GM12878 (cell line): ENCODE measurements at regions not wholly inside any gene's neighbourhood (a gene's known extent, or its start where the extent isn't known, plus 50 kb on each side); places are given as distances from the start of the nearest gene placed in this dataset.

ENCODE experiments used
- ATAC-seq: fragments of 200-7000 bp; cut with Tn5 transposase; 3 replicates; pipeline ENCODE4 v1.9.1; 2020; ENCODE audit warnings: mild to moderate bottlenecking, moderate library complexity
- BruUV-seq: library from RNA; stranded (reverse); fragments of 400-500 nt; replicated peaks from 2 replicates; lab custom pipeline; 2021; lab: Mats Ljungman, UMichigan
- CTCF ChIA-PET: fragments of 300-600 bp; sonication (Branson Sonifier 250); formaldehyde crosslinking; extraction: SDS; loops from one replicate; lab custom pipeline; 2021; ENCODE audit warnings: inconsistent platforms; lab: Yijun Ruan, JAX
- POLR2A ChIA-PET: fragments of 350-600 bp; formaldehyde crosslinking; extraction: SDS; loops from one replicate; lab custom pipeline; 2021; ENCODE audit warnings: inconsistent platforms; lab: Charles Lee
- RAD21 ChIA-PET: fragments of 300-600 bp; sonication (Branson Sonifier 250); formaldehyde crosslinking; loops from one replicate; lab custom pipeline; 2023; ENCODE audit warnings: antibody characterized with exemption; ENCODE audit not compliant: unreplicated experiment; lab: Charles Lee
- SMC1A ChIA-PET: fragments of 300-600 bp; sonication (Branson Sonifier 250); formaldehyde crosslinking; loops from one replicate; lab custom pipeline; 2023; ENCODE audit not compliant: unreplicated experiment, uncharacterized antibody; lab: Charles Lee
- DNase-seq: peaks from one replicate; pipeline ENCODE4 v3.0.0-alpha.2; 2011; ENCODE audit warnings: low read depth, low spot score
- FAIRE-seq: peaks from 3 replicates; lab custom pipeline; 2011; peaks lifted over from hg19 to GRCh38; lab: Jason Lieb, UNC
- H2AFZ ChIP-seq: 2 replicates; pipeline ENCODE4 v1.6.0; 2011; ENCODE audit warnings: low read depth, low read length, control low read depth; ENCODE audit not compliant: control insufficient read depth
- H3K27ac ChIP-seq: 2 replicates; pipeline ENCODE4 v1.5.1; 2011; ENCODE audit warnings: control low read depth; ENCODE audit not compliant: control insufficient read depth, insufficient read depth
- H3K27me3 ChIP-seq, 2 experiments: replicated peaks in 1 of 2; 2 replicates each; pipeline versions ENCODE4 v1.6.0 to v1.6.1; 2011; ENCODE audit warnings: low read length in 1 of 2; ENCODE audit not compliant: control insufficient read depth in 2 of 2, insufficient read depth in 2 of 2
- H3K36me3 ChIP-seq, 2 experiments: 2 replicates each; pipeline ENCODE4 v1.5.1; 2011; ENCODE audit warnings: low read length in 1 of 2; ENCODE audit not compliant: control insufficient read depth in 2 of 2, insufficient read depth in 2 of 2
- H3K4me1 ChIP-seq: 2 replicates; pipeline ENCODE4 v1.6.1; 2011; ENCODE audit warnings: mild to moderate bottlenecking, low read length, moderate library complexity, mixed read lengths; ENCODE audit not compliant: control insufficient read depth, insufficient read depth
- H3K4me2 ChIP-seq: 2 replicates; pipeline ENCODE4 v1.6.0; 2011; ENCODE audit warnings: control low read depth; ENCODE audit not compliant: control insufficient read depth, insufficient read depth
- H3K4me3 ChIP-seq: fragments of 200-600 bp; sonication (generic); 2 replicates; pipeline ENCODE4 v1.5.1; 2016
- H3K79me2 ChIP-seq: 2 replicates; pipeline ENCODE4 v1.6.0; 2011; ENCODE audit warnings: low read length; ENCODE audit not compliant: control insufficient read depth, insufficient read depth
- H3K9ac ChIP-seq: 2 replicates; pipeline ENCODE4 v1.8.0; 2011; ENCODE audit warnings: low read length, control low read depth, mixed read lengths; ENCODE audit not compliant: control insufficient read depth, insufficient read depth
- H3K9me3 ChIP-seq: replicated peaks from 3 replicates; pipeline ENCODE4 v1.5.1; 2011; ENCODE audit warnings: mild to moderate bottlenecking, low read length; ENCODE audit not compliant: control insufficient read depth, insufficient read depth
- H4K20me1 ChIP-seq: 2 replicates; pipeline ENCODE4 v1.6.0; 2011; ENCODE audit not compliant: control insufficient read depth, insufficient read depth
- BHLHE40 ChIP-seq, 2 experiments: fragments of 450-650 bp in 1 of 2; IDR thresholded peaks; 2 replicates each; pipeline ENCODE4 v1.6.1; 2011 to 2017; ENCODE audit warnings: low read depth in 2 of 2, borderline replicate concordance in 1 of 2, improper control_type of control experiment in 1 of 2, low read length in 1 of 2, mild to moderate bottlenecking in 1 of 2
- ZBED1 ChIP-seq: IDR thresholded peaks from 2 replicates; pipeline ENCODE4 v1.6.1; 2016; ENCODE audit warnings: borderline replicate concordance
- ZNF384 ChIP-seq: IDR thresholded peaks from 2 replicates; pipeline ENCODE4 v1.6.1; 2012; ENCODE audit warnings: low read depth, mild to moderate bottlenecking, low read length, improper control_type of control experiment, borderline replicate concordance
- WGBS: methylation state at CpG from one replicate; pipeline ENCODE4 v1.1.6; 2016; ENCODE audit warnings: low lambda C conversion rate; ENCODE audit not compliant: insufficient replicate concordance, insufficient coverage; ENCODE audit errors: missing lambda C conversion rate; 5-methylcytosine and 5-hydroxymethylcytosine counted together
- in situ Hi-C: fragments of 300-500 bp; cut with MboI; formaldehyde crosslinking; loops from 9 replicates; pipeline ENCODE4 v1.14.3; 2018; ENCODE audit warnings: mixed read lengths
- intact Hi-C: fragments of 100-400 bp; cut with micrococcal nuclease; formaldehyde crosslinking; loops from one replicate; pipeline ENCODE4 v1.14.2; 2022; ENCODE audit not compliant: unreplicated experiment
- TF ChIP-seq, protein P1 (sequence below): fragments of 450-650 bp; IDR thresholded peaks from 2 replicates; pipeline ENCODE4 v1.6.1; 2017; ENCODE audit warnings: borderline replicate concordance
- TF ChIP-seq, protein P2 (sequence below): IDR thresholded peaks from 2 replicates; pipeline ENCODE4 v1.6.1; 2012; ENCODE audit warnings: low read depth, low read length, improper control_type of control experiment
- TF ChIP-seq, protein P3 (sequence below): IDR thresholded peaks from 2 replicates; pipeline ENCODE4 v1.6.1; 2012; ENCODE audit warnings: improper control_type of control experiment, low read depth, low read length; ENCODE audit not compliant: insufficient replicate concordance
- TF ChIP-seq, protein P4 (sequence below): fragments of 150-350 bp; IDR thresholded peaks from 2 replicates; pipeline ENCODE4 v1.6.1; 2014; ENCODE audit warnings: mild to moderate bottlenecking, low read depth, low read length
- TF ChIP-seq, protein P5 (sequence below): IDR thresholded peaks from 2 replicates; pipeline ENCODE4 v1.6.1; 2012; ENCODE audit warnings: mild to moderate bottlenecking, low read depth, low read length

DNA sequence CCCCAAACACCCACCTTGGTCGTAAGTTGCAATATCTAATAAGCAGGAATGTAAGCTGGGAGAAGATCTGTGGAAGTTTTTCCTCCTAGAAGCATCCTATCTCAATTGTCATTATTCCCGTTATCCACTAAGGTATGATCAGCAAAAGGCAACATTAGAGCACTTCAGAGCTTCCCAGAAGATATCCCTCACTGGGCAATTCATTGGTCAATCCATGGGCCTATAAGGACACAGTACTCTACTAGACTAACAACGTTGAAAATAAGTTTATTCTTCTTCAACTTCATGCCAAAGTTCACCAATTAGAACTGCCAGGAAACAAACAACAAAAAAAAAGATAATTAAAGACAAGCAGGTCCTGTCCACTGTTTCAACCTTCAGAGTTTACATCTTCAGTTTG is 433.0 kb upstream of the POU3F3 start (continued):
- TF ChIP-seq, protein P1, sequence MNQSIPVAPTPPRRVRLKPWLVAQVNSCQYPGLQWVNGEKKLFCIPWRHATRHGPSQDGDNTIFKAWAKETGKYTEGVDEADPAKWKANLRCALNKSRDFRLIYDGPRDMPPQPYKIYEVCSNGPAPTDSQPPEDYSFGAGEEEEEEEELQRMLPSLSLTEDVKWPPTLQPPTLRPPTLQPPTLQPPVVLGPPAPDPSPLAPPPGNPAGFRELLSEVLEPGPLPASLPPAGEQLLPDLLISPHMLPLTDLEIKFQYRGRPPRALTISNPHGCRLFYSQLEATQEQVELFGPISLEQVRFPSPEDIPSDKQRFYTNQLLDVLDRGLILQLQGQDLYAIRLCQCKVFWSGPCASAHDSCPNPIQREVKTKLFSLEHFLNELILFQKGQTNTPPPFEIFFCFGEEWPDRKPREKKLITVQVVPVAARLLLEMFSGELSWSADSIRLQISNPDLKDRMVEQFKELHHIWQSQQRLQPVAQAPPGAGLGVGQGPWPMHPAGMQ = no peak

DNA sequence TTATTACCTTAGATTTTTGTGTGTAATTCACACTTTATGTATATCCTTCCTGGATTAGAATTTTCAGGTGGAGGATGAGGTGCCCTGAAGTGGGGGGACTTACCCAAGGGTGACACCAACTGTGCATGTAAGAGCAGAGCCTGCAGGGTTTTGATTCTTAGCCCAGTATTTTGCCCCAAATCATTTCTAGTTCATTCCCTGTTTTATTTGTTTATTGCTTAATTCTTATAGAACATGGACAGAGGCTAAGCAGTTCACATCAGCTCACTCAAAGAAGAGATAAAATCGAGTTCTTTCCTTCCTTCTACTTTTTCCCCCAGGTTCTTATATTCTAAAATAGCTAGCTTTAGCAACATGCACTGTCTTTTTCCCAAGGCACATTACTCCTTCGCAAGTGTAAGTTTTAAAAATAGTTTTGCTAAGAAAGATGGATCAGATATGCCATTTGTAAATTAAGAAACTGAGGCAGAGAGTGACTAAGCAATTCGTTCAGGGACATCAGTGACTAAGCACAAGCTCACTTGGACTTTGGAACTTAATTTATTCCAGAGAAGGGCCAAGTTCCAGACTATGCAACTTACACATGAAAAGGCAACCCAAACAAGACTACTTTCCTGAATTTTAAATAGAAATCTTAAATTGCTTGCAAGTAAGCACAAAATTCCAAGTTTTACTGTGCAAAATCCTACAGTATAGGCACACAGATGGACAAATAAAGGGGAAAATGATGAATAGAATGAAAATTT is 427.9 kb upstream of the POU3F3 start:
- no peaks in the 10 kb centered on the region for H3K9me3 ChIP-seq
- H3K9ac ChIP-seq = no peak overlapping the region
- DNase-seq (no peak), ATAC-seq (no peak), FAIRE-seq (no peak)
- ChIA-PET RAD21 (no interaction called here), SMC1A (interaction anchor here (1.0 kb wide), 1 partner anchor 11 kb away, joined by 3 read pairs; no protein-coding TSS in a partner anchor), POLR2A (no interaction called here), CTCF (no interaction called here)
- H3K36me3 ChIP-seq = no peaks in the 10 kb centered on the region
- 17% methylated on average over 3 of the region's 3 CpGs for WGBS
- no peaks in the 10 kb centered on the region for H3K4me1 ChIP-seq
- H3K27me3 ChIP-seq = no peaks in the 10 kb centered on the region
- no peak overlapping the region for H2AFZ ChIP-seq
- in situ Hi-C loops = no loop called here
- no peak overlapping the region for H3K27ac ChIP-seq
- BruUV-seq = no TSS peak
- no peak overlapping the region for H3K4me3 ChIP-seq
- H4K20me1 ChIP-seq = no peaks in the 10 kb centered on the region
- intact Hi-C loops = no loop called here
- H3K79me2 ChIP-seq = no peaks in the 10 kb centered on the region
- no peak overlapping the region for H3K4me2 ChIP-seq
- TF ChIP-seq, protein P2, sequence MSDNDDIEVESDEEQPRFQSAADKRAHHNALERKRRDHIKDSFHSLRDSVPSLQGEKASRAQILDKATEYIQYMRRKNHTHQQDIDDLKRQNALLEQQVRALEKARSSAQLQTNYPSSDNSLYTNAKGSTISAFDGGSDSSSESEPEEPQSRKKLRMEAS = no peak
- TF ChIP-seq, protein P3, sequence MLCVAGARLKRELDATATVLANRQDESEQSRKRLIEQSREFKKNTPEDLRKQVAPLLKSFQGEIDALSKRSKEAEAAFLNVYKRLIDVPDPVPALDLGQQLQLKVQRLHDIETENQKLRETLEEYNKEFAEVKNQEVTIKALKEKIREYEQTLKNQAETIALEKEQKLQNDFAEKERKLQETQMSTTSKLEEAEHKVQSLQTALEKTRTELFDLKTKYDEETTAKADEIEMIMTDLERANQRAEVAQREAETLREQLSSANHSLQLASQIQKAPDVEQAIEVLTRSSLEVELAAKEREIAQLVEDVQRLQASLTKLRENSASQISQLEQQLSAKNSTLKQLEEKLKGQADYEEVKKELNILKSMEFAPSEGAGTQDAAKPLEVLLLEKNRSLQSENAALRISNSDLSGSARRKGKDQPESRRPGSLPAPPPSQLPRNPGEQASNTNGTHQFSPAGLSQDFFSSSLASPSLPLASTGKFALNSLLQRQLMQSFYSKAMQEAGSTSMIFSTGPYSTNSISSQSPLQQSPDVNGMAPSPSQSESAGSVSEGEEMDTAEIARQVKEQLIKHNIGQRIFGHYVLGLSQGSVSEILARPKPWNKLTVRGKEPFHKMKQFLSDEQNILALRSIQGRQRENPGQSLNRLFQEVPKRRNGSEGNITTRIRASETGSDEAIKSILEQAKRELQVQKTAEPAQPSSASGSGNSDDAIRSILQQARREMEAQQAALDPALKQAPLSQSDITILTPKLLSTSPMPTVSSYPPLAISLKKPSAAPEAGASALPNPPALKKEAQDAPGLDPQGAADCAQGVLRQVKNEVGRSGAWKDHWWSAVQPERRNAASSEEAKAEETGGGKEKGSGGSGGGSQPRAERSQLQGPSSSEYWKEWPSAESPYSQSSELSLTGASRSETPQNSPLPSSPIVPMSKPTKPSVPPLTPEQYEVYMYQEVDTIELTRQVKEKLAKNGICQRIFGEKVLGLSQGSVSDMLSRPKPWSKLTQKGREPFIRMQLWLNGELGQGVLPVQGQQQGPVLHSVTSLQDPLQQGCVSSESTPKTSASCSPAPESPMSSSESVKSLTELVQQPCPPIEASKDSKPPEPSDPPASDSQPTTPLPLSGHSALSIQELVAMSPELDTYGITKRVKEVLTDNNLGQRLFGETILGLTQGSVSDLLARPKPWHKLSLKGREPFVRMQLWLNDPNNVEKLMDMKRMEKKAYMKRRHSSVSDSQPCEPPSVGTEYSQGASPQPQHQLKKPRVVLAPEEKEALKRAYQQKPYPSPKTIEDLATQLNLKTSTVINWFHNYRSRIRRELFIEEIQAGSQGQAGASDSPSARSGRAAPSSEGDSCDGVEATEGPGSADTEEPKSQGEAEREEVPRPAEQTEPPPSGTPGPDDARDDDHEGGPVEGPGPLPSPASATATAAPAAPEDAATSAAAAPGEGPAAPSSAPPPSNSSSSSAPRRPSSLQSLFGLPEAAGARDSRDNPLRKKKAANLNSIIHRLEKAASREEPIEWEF = no peak
- TF ChIP-seq, protein P4, sequence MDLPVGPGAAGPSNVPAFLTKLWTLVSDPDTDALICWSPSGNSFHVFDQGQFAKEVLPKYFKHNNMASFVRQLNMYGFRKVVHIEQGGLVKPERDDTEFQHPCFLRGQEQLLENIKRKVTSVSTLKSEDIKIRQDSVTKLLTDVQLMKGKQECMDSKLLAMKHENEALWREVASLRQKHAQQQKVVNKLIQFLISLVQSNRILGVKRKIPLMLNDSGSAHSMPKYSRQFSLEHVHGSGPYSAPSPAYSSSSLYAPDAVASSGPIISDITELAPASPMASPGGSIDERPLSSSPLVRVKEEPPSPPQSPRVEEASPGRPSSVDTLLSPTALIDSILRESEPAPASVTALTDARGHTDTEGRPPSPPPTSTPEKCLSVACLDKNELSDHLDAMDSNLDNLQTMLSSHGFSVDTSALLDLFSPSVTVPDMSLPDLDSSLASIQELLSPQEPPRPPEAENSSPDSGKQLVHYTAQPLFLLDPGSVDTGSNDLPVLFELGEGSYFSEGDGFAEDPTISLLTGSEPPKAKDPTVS = no peak
- TF ChIP-seq ZBED1 (no peak), ZNF384 (no peak), BHLHE40 (IDR thresholded peaks at IDR 0.05; ENCODE audit: borderline replicate concordance in 1 of 2, low read depth in 2 of 2, low read length in 1 of 2) (no peak)
- TF ChIP-seq, protein P5, sequence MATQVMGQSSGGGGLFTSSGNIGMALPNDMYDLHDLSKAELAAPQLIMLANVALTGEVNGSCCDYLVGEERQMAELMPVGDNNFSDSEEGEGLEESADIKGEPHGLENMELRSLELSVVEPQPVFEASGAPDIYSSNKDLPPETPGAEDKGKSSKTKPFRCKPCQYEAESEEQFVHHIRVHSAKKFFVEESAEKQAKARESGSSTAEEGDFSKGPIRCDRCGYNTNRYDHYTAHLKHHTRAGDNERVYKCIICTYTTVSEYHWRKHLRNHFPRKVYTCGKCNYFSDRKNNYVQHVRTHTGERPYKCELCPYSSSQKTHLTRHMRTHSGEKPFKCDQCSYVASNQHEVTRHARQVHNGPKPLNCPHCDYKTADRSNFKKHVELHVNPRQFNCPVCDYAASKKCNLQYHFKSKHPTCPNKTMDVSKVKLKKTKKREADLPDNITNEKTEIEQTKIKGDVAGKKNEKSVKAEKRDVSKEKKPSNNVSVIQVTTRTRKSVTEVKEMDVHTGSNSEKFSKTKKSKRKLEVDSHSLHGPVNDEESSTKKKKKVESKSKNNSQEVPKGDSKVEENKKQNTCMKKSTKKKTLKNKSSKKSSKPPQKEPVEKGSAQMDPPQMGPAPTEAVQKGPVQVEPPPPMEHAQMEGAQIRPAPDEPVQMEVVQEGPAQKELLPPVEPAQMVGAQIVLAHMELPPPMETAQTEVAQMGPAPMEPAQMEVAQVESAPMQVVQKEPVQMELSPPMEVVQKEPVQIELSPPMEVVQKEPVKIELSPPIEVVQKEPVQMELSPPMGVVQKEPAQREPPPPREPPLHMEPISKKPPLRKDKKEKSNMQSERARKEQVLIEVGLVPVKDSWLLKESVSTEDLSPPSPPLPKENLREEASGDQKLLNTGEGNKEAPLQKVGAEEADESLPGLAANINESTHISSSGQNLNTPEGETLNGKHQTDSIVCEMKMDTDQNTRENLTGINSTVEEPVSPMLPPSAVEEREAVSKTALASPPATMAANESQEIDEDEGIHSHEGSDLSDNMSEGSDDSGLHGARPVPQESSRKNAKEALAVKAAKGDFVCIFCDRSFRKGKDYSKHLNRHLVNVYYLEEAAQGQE = no peak
